HepG2 (cell line): ENCODE measurements at regions not wholly inside any gene's neighbourhood (a gene's known extent, or its start where the extent isn't known, plus 50 kb on each side); places are given as distances from the start of the nearest gene placed in this dataset.

Experiments
- ATAC-seq: fragments of 200-7000 bp; cut with Tn5 transposase; 3 replicates; pipeline ENCODE4 v1.9.1; 2020; ENCODE audit warnings: mild to moderate bottlenecking, moderate library complexity
- BruUV-seq: library from RNA; stranded (reverse); fragments of 400-500 nt; replicated peaks from 2 replicates; lab custom pipeline; 2021; lab: Mats Ljungman, UMichigan
- CTCF ChIA-PET: fragments of 300-600 bp; formaldehyde crosslinking; extraction: SDS; loops from one replicate; lab custom pipeline; 2021; ENCODE audit warnings: low total read pairs, inconsistent platforms, low intra/inter-chr PET ratio; lab: Yijun Ruan, JAX
- POLR2A ChIA-PET: fragments of 350-600 bp; sonication (Branson Sonifier 250); formaldehyde crosslinking; loops from one replicate; lab custom pipeline; 2020; ENCODE audit warnings: antibody characterized with exemption, inconsistent platforms; lab: Yijun Ruan, JAX
- DNase-seq: peaks from one replicate; pipeline ENCODE4 v3.0.0-alpha.2; 2015; ENCODE audit warnings: low spot score
- FAIRE-seq: peaks from 3 replicates; lab custom pipeline; 2011; peaks lifted over from hg19 to GRCh38; lab: Jason Lieb, UNC
- H2AFZ ChIP-seq: one replicate; pipeline ENCODE4 v1.6.1; 2011; ENCODE audit warnings: low read length, inconsistent platforms
- H3K27ac ChIP-seq: fragments of 300-600 bp; 3 replicates; pipeline ENCODE4 v1.8.0; 2011; ENCODE audit warnings: mixed run types, mild to moderate bottlenecking, mixed read lengths, low read length, inconsistent platforms; ENCODE audit not compliant: insufficient read depth; ENCODE audit errors: extremely low read length
- H3K27me3 ChIP-seq, 2 experiments: fragments of 200-600 bp in 1 of 2; 2 replicates in 1 of 2; 3 replicates in 1 of 2; pipeline versions ENCODE4 v1.6.0 to v1.8.0; 2011; ENCODE audit warnings: low read length in 2 of 2, mild to moderate bottlenecking in 2 of 2, moderate library complexity in 2 of 2, inconsistent platforms in 1 of 2; ENCODE audit not compliant: insufficient read depth in 2 of 2, control insufficient read depth in 1 of 2
- H3K36me3 ChIP-seq, 2 experiments: fragments of 200-600 bp in 1 of 2; replicated peaks in 1 of 2; 2 replicates in 1 of 2; 3 replicates in 1 of 2; pipeline versions ENCODE4 v1.5.1 to v1.8.0; 2011; ENCODE audit warnings: low read length in 2 of 2, inconsistent platforms in 1 of 2; ENCODE audit not compliant: insufficient read depth in 2 of 2, control insufficient read depth in 1 of 2
- H3K4me1 ChIP-seq: 2 replicates; pipeline ENCODE4 v1.5.1; 2012; ENCODE audit warnings: low read length, inconsistent platforms; ENCODE audit not compliant: insufficient read depth
- H3K4me2 ChIP-seq: 2 replicates; pipeline ENCODE4 v1.6.0; 2011; ENCODE audit warnings: low read depth, low read length, inconsistent platforms
- H3K4me3 ChIP-seq, 3 experiments: fragments of 200-600 bp in 1 of 3; sonication (generic), shearing (Covaris generic) in 1 of 3; replicated peaks in 1 of 3; 2 replicates each; pipeline ENCODE4 v1.5.1; 2011 to 2016; ENCODE audit warnings: low read length in 3 of 3, inconsistent platforms in 2 of 3, low read depth in 2 of 3, mild to moderate bottlenecking in 2 of 3, control low read depth in 1 of 3, mixed read lengths in 1 of 3; ENCODE audit not compliant: insufficient read depth in 1 of 3
- H3K79me2 ChIP-seq: one replicate; pipeline ENCODE4 v1.6.1; 2011; ENCODE audit warnings: low read length, inconsistent platforms; ENCODE audit not compliant: insufficient read depth
- H3K9ac ChIP-seq: 2 replicates; pipeline ENCODE4 v1.6.0; 2011; ENCODE audit warnings: mild to moderate bottlenecking, low read depth, low read length, inconsistent platforms; ENCODE audit not compliant: insufficient read depth
- H3K9me3 ChIP-seq: 2 replicates; pipeline ENCODE4 v1.5.1; 2012; ENCODE audit warnings: mild to moderate bottlenecking, low read length
- H4K20me1 ChIP-seq: 2 replicates; pipeline ENCODE4 v1.6.0; 2011; ENCODE audit warnings: inconsistent platforms, mild to moderate bottlenecking, low read length, moderate library complexity; ENCODE audit not compliant: insufficient read depth
- ARNTL ChIP-seq: sonication (generic); formaldehyde crosslinking; IDR thresholded peaks from 2 replicates; pipeline ENCODE4 v1.4.0; 2020; ENCODE audit warnings: mild to moderate bottlenecking, missing genetic modification reagents
- GMEB1 ChIP-seq: sonication (generic); formaldehyde crosslinking; IDR thresholded peaks from 2 replicates; pipeline ENCODE4 v1.5.1; 2020; ENCODE audit warnings: missing genetic modification reagents, mild to moderate bottlenecking, borderline replicate concordance
- HIC2 ChIP-seq: sonication (generic); formaldehyde crosslinking; IDR thresholded peaks from 2 replicates; pipeline ENCODE4 v1.9.0; 2022; ENCODE audit warnings: low read depth, missing genetic modification reagents
- HIVEP1 ChIP-seq: sonication (generic); formaldehyde crosslinking; IDR thresholded peaks from 2 replicates; pipeline ENCODE4 v1.4.0; 2020; ENCODE audit warnings: mild to moderate bottlenecking, missing genetic modification reagents
- KDM5A ChIP-seq: fragments of 200-600 bp; sonication (generic); IDR thresholded peaks from 2 replicates; pipeline ENCODE4 v1.7.0; 2018; ENCODE audit warnings: antibody characterized with exemption, mild to moderate bottlenecking, low read length, borderline replicate concordance
- SKI ChIP-seq: fragments of 450-650 bp; IDR thresholded peaks from one replicate; pipeline ENCODE4 v1.6.1; 2018; ENCODE audit warnings: mild to moderate bottlenecking; ENCODE audit not compliant: partially characterized antibody
- SOX5 ChIP-seq: IDR thresholded peaks from 2 replicates; pipeline ENCODE4 v1.6.1; 2016; ENCODE audit warnings: borderline replicate concordance
- ZNF17 ChIP-seq: sonication (generic); formaldehyde crosslinking; IDR thresholded peaks from 2 replicates; pipeline ENCODE4 v1.5.0; 2020; ENCODE audit warnings: mild to moderate bottlenecking, missing genetic modification reagents
- ZNF710 ChIP-seq: sonication (generic); formaldehyde crosslinking; IDR thresholded peaks from 2 replicates; pipeline ENCODE4 v1.5.0; 2020; ENCODE audit warnings: mild to moderate bottlenecking, missing genetic modification reagents, borderline replicate concordance
- ZNF749 ChIP-seq: sonication (generic); formaldehyde crosslinking; IDR thresholded peaks from 2 replicates; pipeline ENCODE4 v1.8.0; 2022; ENCODE audit warnings: mild to moderate bottlenecking, missing genetic modification reagents, moderate library complexity, borderline replicate concordance
- ZNF768 ChIP-seq: sonication (generic); formaldehyde crosslinking; IDR thresholded peaks from 2 replicates; pipeline ENCODE4 v1.4.0; 2020; ENCODE audit warnings: missing genetic modification reagents
- WGBS: methylation state at CpG from one replicate; pipeline ENCODE4 v1.1.6; 2017; ENCODE audit warnings: low lambda C conversion rate; 5-methylcytosine and 5-hydroxymethylcytosine counted together
- in situ Hi-C: cut with HindIII; loops from 2 replicates; pipeline ENCODE4 v1.10.0; 2017; ENCODE audit warnings: low pct_unique_long_range_greater_than_20kb; ENCODE audit not compliant: extremely low pct_ligation_motif_present
- intact Hi-C: fragments of 100-400 bp; cut with micrococcal nuclease; formaldehyde crosslinking; loops from one replicate; pipeline ENCODE4 v1.10.0; 2022; ENCODE audit not compliant: unreplicated experiment

- Histone ChIP-seq H3K4me3 (no peak overlapping the region), H4K20me1 (no peaks in the 10 kb centered on the region), H3K36me3 (no peaks in the 10 kb centered on the region), H3K9me3 (no peaks in the 10 kb centered on the region), H3K79me2 (no peaks in the 10 kb centered on the region), H3K4me2 (no peak overlapping the region), H2AFZ (no peak overlapping the region), H3K9ac (no peak overlapping the region), H3K4me1 (no peaks in the 10 kb centered on the region), H3K27ac (no peak overlapping the region), H3K27me3 (no peaks in the 10 kb centered on the region)
- BruUV-seq = no TSS peak
- no peak for ATAC-seq
- no peak for TF ChIP-seq ZNF768
- no peak for TF ChIP-seq ARNTL (CRISPR knock-in tag)
- FAIRE-seq = no peak
- intact Hi-C loops = no loop called here
- in situ Hi-C loops = no loop called here
- ChIA-PET POLR2A (no interaction called here), CTCF (no interaction called here)
- DNase-seq = no peak
- WGBS = 0% methylated on average over 1 of the region's 1 CpG
Measured at GRCh38 chr3:109548192-109548938, 211.0 kb upstream of the DPPA4 start.

GRCh38 chr3:109553591-109554371 is 216.4 kb upstream of the DPPA4 start:
- Histone ChIP-seq H4K20me1 (no peaks in the 10 kb centered on the region), H3K27me3 (no peaks in the 10 kb centered on the region), H3K4me2 (no peak overlapping the region), H3K4me3 (no peak overlapping the region), H3K36me3 (no peaks in the 10 kb centered on the region), H3K4me1 (no peaks in the 10 kb centered on the region), H3K27ac (no peak overlapping the region), H3K79me2 (no peaks in the 10 kb centered on the region), H3K9me3 (no peaks in the 10 kb centered on the region; the same call in 1 of the 2 replicates), H2AFZ (no peak overlapping the region), H3K9ac (no peak overlapping the region)
- no peak for ATAC-seq
- WGBS = 2% methylated on average over 4 of the region's 4 CpGs
- no peak for FAIRE-seq
- in situ Hi-C loops (no loop called here), intact Hi-C loops (no loop called here)
- ChIA-PET CTCF (no interaction called here), POLR2A (no interaction called here)
- no peak for DNase-seq
- BruUV-seq = no TSS peak
- TF ChIP-seq ZNF749 (CRISPR knock-in tag) = no peak
- no peak for TF ChIP-seq GMEB1 (CRISPR knock-in tag)
- no peak for TF ChIP-seq SKI
- no peak for TF ChIP-seq ZNF17 (CRISPR knock-in tag)
- TF ChIP-seq SOX5 (CRISPR knock-in tag) = no peak
- no peak for TF ChIP-seq ZNF710 (CRISPR knock-in tag)
- TF ChIP-seq HIVEP1 (CRISPR knock-in tag) = no peak
- no peak for TF ChIP-seq HIC2 (CRISPR knock-in tag)
- no peak for TF ChIP-seq KDM5A
